SK-N-SH (cell line): ENCODE measurements at regions not wholly inside any gene's neighbourhood (a gene's known extent, or its start where the extent isn't known, plus 50 kb on each side); places are given as distances from the start of the nearest gene placed in this dataset.

Source experiments
- CTCF ChIA-PET: fragments of 300-600, 350-600 bp; formaldehyde crosslinking; extraction: SDS; loops from one replicate; lab custom pipeline; 2021; lab: Yijun Ruan, JAX
- POLR2A ChIA-PET: fragments of 350-600 bp; sonication (Branson Sonifier 250); formaldehyde crosslinking; extraction: SDS; loops from one replicate; lab custom pipeline; 2020; ENCODE audit warnings: antibody characterized with exemption, inconsistent platforms; lab: Yijun Ruan, JAX
- DNase-seq: peaks from one replicate; pipeline ENCODE4 v3.0.0; 2012
- H2AFZ ChIP-seq: fragments of 200-600 bp; sonication (generic); 2 replicates; pipeline ENCODE4 v1.8.1; 2016; ENCODE audit warnings: antibody characterized with exemption, mild to moderate bottlenecking, low read depth
- H3F3A ChIP-seq: fragments of 200-600 bp; sonication (generic); replicated peaks from 2 replicates; pipeline ENCODE3; 2016; ENCODE audit warnings: antibody characterized with exemption, mild to moderate bottlenecking; ENCODE audit not compliant: insufficient read depth
- H3K27ac ChIP-seq, 2 experiments: fragments of 200-500 bp in 1 of 2; fragments of 200-600 bp in 1 of 2; sonication (Bioruptor generic) in 1 of 2; sonication (generic), shearing (Covaris generic) in 1 of 2; 2 replicates each; pipeline versions ENCODE4 v1.5.1 to v1.6.1; 2014 to 2016; ENCODE audit warnings: low read depth in 2 of 2, inconsistent platforms in 1 of 2, low read length in 1 of 2, mild to moderate bottlenecking in 1 of 2, mixed read lengths in 1 of 2
- H3K27me3 ChIP-seq: fragments of 200-600 bp; sonication (generic), shearing (Covaris generic); 2 replicates; pipeline ENCODE4 v1.6.1; 2016; ENCODE audit warnings: mixed run types; ENCODE audit not compliant: insufficient read depth
- H3K36me3 ChIP-seq, 2 experiments: fragments of 200-500 bp in 1 of 2; fragments of 200-600 bp in 1 of 2; sonication (Bioruptor generic) in 1 of 2; sonication (generic) in 1 of 2; replicated peaks in 1 of 2; 2 replicates each; pipeline versions ENCODE3 to v1.5.1; 2014 to 2016; ENCODE audit warnings: low read length in 1 of 2, mild to moderate bottlenecking in 1 of 2; ENCODE audit not compliant: insufficient read depth in 2 of 2, control insufficient read depth in 1 of 2
- H3K4me1 ChIP-seq, 2 experiments: fragments of 200-500 bp in 1 of 2; fragments of 200-600 bp in 1 of 2; sonication (Bioruptor generic) in 1 of 2; sonication (generic), shearing (Covaris generic) in 1 of 2; 2 replicates each; pipeline versions ENCODE4 v1.5.1 to v1.6.1; 2014 to 2016; ENCODE audit warnings: low read depth in 1 of 2, low read length in 1 of 2, mixed run types in 1 of 2; ENCODE audit not compliant: insufficient read depth in 2 of 2, control insufficient read depth in 1 of 2
- H3K4me2 ChIP-seq: fragments of 200-600 bp; sonication (generic), shearing (Covaris generic); 2 replicates; pipeline ENCODE4 v1.6.1; 2017; ENCODE audit warnings: mixed run types
- H3K4me3 ChIP-seq, 2 experiments: fragments of 200-500 bp in 1 of 2; fragments of 200-600 bp in 1 of 2; sonication (Bioruptor generic) in 1 of 2; sonication (generic), shearing (Covaris generic) in 1 of 2; 2 replicates each; pipeline versions ENCODE4 v1.5.1 to v1.8.1; 2014 to 2016; ENCODE audit warnings: low read depth in 2 of 2, inconsistent platforms in 1 of 2, low read length in 1 of 2, mild to moderate bottlenecking in 1 of 2, mixed read lengths in 1 of 2, moderate library complexity in 1 of 2
- H3K79me2 ChIP-seq: fragments of 200-600 bp; sonication (generic); 2 replicates; pipeline ENCODE4 v1.8.1; 2017; ENCODE audit warnings: mild to moderate bottlenecking; ENCODE audit not compliant: insufficient read depth
- H3K9ac ChIP-seq: fragments of 200-600 bp; sonication (generic); 2 replicates; pipeline ENCODE4 v1.6.1; 2017; ENCODE audit warnings: mixed run types
- H3K9me2 ChIP-seq: fragments of 200-600 bp; sonication (generic); 2 replicates; pipeline ENCODE4 v1.6.1; 2017; ENCODE audit warnings: mixed run types
- H3K9me3 ChIP-seq: fragments of 200-600 bp; sonication (generic); 2 replicates; pipeline ENCODE4 v1.6.1; 2017; ENCODE audit warnings: mixed run types, mild to moderate bottlenecking, moderate library complexity
- H4K20me1 ChIP-seq: fragments of 200-600 bp; sonication (generic); 2 replicates; pipeline ENCODE4 v1.6.1; 2017; ENCODE audit warnings: mild to moderate bottlenecking, mixed run types; ENCODE audit not compliant: insufficient read depth
- ELF1 ChIP-seq: IDR thresholded peaks from 2 replicates; pipeline ENCODE4 v1.4.0; 2012
- EP300 ChIP-seq, 2 experiments: IDR thresholded peaks; 2 replicates each; pipeline versions ENCODE4 v1.4.0 to v1.6.1; 2012; ENCODE audit warnings: borderline replicate concordance in 1 of 2, low read depth in 1 of 2, low read length in 1 of 2
- FOXJ3 ChIP-seq: sonication (generic); formaldehyde crosslinking; IDR thresholded peaks from 2 replicates; pipeline ENCODE4 v1.5.1; 2020; ENCODE audit warnings: mild to moderate bottlenecking, missing genetic modification reagents
- FOXM1 ChIP-seq: IDR thresholded peaks from 2 replicates; pipeline ENCODE4 v1.4.0; 2012; ENCODE audit warnings: low read depth, mild to moderate bottlenecking
- GABPA ChIP-seq: IDR thresholded peaks from 2 replicates; pipeline ENCODE4 v1.4.0; 2012; ENCODE audit warnings: low read depth, mild to moderate bottlenecking
- GATA2 ChIP-seq: sonication (generic); formaldehyde crosslinking; IDR thresholded peaks from 2 replicates; pipeline ENCODE4 v1.5.0; 2020; ENCODE audit warnings: mild to moderate bottlenecking, missing genetic modification reagents
- MEF2A ChIP-seq: IDR thresholded peaks from 2 replicates; pipeline ENCODE4 v1.4.0; 2012; ENCODE audit warnings: low read depth, borderline replicate concordance
- NFIC ChIP-seq: IDR thresholded peaks from 2 replicates; pipeline ENCODE4 v1.4.0; 2012; ENCODE audit warnings: borderline replicate concordance
- NRF1 ChIP-seq: IDR thresholded peaks from 2 replicates; pipeline ENCODE4 v1.6.1; 2012; ENCODE audit warnings: low read depth, mild to moderate bottlenecking, low read length
- RAD21 ChIP-seq: IDR thresholded peaks from 2 replicates; pipeline ENCODE4 v1.6.1; 2012; ENCODE audit warnings: mild to moderate bottlenecking, low read length
- RCOR1 ChIP-seq: fragments of 150-350 bp; IDR thresholded peaks from 2 replicates; pipeline ENCODE4 v1.6.1; 2017; ENCODE audit warnings: antibody characterized with exemption, low read length
- RXRA ChIP-seq: IDR thresholded peaks from 2 replicates; pipeline ENCODE4 v1.4.0; 2012; ENCODE audit warnings: low read depth, mild to moderate bottlenecking, borderline replicate concordance
- SIN3A ChIP-seq: IDR thresholded peaks from 2 replicates; pipeline ENCODE4 v1.6.1; 2012; ENCODE audit warnings: low read depth, mild to moderate bottlenecking, low read length, moderate library complexity, borderline replicate concordance
- TEAD4 ChIP-seq: IDR thresholded peaks from 2 replicates; pipeline ENCODE4 v1.4.0; 2012; ENCODE audit warnings: mild to moderate bottlenecking, borderline replicate concordance; ENCODE audit not compliant: insufficient read depth
- YY1 ChIP-seq: IDR thresholded peaks from 2 replicates; pipeline ENCODE4 v1.4.0; 2012; ENCODE audit warnings: low read depth, mild to moderate bottlenecking
- WGBS: methylation state at CpG from one replicate; pipeline ENCODE4 v1.1.6; 2017; ENCODE audit warnings: low lambda C conversion rate; 5-methylcytosine and 5-hydroxymethylcytosine counted together
- TF ChIP-seq, protein P1 (sequence below): IDR thresholded peaks from 2 replicates; pipeline ENCODE4 v1.4.0; 2012; ENCODE audit warnings: low read depth
- TF ChIP-seq, protein P2 (sequence below): fragments of 200-600 bp; sonication (generic); IDR thresholded peaks from 2 replicates; pipeline ENCODE4 v1.6.1; 2017; ENCODE audit warnings: antibody characterized with exemption, mild to moderate bottlenecking, moderate library complexity
- TF ChIP-seq, protein P3 (sequence below): IDR thresholded peaks from 2 replicates; pipeline ENCODE4 v1.6.1; 2012; ENCODE audit warnings: mild to moderate bottlenecking, low read depth, low read length, moderate library complexity
- TF ChIP-seq, protein P4 (sequence below): IDR thresholded peaks from 2 replicates; pipeline ENCODE4; 2012

DNA sequence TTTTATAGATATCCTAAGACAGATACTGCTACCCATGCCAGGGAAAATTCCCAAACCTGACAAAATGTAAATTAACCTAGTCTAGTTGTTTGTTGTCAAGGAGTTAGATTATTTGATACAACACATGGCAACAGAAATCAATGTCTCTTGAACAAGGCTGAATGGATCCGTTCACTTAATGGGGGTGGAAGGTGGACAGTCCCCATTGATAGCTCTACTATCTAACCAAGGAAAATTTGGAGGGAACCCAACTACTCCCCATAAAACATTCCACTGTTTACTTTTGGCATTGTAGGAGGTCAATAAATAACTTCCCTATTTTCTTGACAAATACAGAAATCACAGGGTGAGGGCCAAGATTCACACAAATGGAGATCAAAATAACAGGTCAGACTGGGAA is 117.9 kb upstream of the GRIA4 start:
- ChIA-PET POLR2A (no interaction called here), CTCF (no interaction called here)
- Histone ChIP-seq H3K9me3 (no peaks in the 10 kb centered on the region), H3K4me2 (no peak overlapping the region), H3K79me2 (no peaks in the 10 kb centered on the region), H3K9ac (no peak overlapping the region), H3F3A (no peaks in the 10 kb centered on the region), H3K36me3 (no peaks in the 10 kb centered on the region), H3K27me3 (no peaks in the 10 kb centered on the region), H3K4me1 (no peaks in the 10 kb centered on the region), H3K9me2 (no peaks in the 10 kb centered on the region), H3K27ac (no peak overlapping the region), H3K4me3 (no peak overlapping the region), H2AFZ (no peak overlapping the region), H4K20me1 (no peaks in the 10 kb centered on the region)
- WGBS, result 30% methylated on average over 1 of the region's 1 CpG
- TF ChIP-seq NRF1 (no peak), RXRA (no peak), ELF1 (no peak), FOXM1 (no peak), FOXJ3 (CRISPR knock-in tag) (no peak)
- TF ChIP-seq, protein P1, sequence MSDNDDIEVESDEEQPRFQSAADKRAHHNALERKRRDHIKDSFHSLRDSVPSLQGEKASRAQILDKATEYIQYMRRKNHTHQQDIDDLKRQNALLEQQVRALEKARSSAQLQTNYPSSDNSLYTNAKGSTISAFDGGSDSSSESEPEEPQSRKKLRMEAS, result no peak
- TF ChIP-seq, protein P2, sequence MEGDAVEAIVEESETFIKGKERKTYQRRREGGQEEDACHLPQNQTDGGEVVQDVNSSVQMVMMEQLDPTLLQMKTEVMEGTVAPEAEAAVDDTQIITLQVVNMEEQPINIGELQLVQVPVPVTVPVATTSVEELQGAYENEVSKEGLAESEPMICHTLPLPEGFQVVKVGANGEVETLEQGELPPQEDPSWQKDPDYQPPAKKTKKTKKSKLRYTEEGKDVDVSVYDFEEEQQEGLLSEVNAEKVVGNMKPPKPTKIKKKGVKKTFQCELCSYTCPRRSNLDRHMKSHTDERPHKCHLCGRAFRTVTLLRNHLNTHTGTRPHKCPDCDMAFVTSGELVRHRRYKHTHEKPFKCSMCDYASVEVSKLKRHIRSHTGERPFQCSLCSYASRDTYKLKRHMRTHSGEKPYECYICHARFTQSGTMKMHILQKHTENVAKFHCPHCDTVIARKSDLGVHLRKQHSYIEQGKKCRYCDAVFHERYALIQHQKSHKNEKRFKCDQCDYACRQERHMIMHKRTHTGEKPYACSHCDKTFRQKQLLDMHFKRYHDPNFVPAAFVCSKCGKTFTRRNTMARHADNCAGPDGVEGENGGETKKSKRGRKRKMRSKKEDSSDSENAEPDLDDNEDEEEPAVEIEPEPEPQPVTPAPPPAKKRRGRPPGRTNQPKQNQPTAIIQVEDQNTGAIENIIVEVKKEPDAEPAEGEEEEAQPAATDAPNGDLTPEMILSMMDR, result no peak
- no peak for DNase-seq

DNA sequence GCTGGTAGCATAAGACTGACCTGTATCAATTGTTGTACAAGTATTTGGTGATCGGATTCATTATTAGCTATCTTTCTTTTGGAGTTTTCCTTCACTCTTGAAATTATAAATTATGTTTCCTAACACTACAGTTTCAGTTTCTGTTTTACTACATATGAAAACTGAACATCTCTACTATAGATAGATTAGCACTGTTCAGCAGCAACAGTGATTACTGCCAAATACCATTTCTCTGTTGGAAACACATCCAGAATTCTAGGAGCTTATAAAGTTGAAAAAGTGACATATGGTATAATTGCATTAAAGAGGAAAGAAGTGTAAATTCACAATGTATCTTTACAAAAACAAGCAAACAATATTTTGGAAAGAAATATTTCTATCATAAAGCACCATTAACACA is 118.5 kb upstream of the GRIA4 start:
- no peak for DNase-seq
- no peaks in the 10 kb centered on the region for H3K9me3 ChIP-seq

DNA sequence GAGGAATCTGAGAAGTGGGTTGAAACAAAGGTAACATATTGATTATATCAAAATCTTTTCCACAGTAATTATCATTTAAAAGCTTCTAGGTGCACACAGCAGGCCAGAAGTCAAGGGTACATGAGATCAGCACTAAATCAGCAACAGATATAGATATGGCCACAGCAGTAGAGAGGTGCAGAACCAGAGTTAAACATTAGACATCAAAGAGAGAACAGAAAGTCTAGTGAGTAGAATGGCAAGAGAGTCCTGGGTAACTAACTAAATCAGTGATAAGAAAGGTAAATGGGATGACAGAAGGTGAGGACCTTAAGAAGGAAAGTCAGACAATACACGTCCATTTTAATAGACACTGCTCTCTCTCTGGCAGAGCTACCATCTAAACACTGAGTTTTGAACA is 119.5 kb upstream of the GRIA4 start:
- no peaks in the 10 kb centered on the region for H3F3A ChIP-seq
- ChIA-PET CTCF (no interaction called here), POLR2A (no interaction called here)
- H3K36me3 ChIP-seq, result no peaks in the 10 kb centered on the region
- H3K9me3 ChIP-seq, result no peaks in the 10 kb centered on the region
- no peak for DNase-seq
- no peak overlapping the region for H3K27ac ChIP-seq
- no peak overlapping the region for H2AFZ ChIP-seq
- no peaks in the 10 kb centered on the region for H3K79me2 ChIP-seq
- H3K4me2 ChIP-seq, result no peak overlapping the region
- no peaks in the 10 kb centered on the region for H3K4me1 ChIP-seq
- no peaks in the 10 kb centered on the region for H3K9me2 ChIP-seq
- no peaks in the 10 kb centered on the region for H4K20me1 ChIP-seq
- no peak overlapping the region for H3K4me3 ChIP-seq
- no peaks in the 10 kb centered on the region for H3K27me3 ChIP-seq
- no peak overlapping the region for H3K9ac ChIP-seq
- WGBS, result 36% methylated on average over 1 of the region's 1 CpG
- TF ChIP-seq MEF2A, result no peak
- TF ChIP-seq NFIC, result no peak
- no peak for TF ChIP-seq RAD21
- TF ChIP-seq RCOR1, result no peak
- TF ChIP-seq FOXM1, result no peak
- no peak for TF ChIP-seq GATA2
- TF ChIP-seq, protein P3, sequence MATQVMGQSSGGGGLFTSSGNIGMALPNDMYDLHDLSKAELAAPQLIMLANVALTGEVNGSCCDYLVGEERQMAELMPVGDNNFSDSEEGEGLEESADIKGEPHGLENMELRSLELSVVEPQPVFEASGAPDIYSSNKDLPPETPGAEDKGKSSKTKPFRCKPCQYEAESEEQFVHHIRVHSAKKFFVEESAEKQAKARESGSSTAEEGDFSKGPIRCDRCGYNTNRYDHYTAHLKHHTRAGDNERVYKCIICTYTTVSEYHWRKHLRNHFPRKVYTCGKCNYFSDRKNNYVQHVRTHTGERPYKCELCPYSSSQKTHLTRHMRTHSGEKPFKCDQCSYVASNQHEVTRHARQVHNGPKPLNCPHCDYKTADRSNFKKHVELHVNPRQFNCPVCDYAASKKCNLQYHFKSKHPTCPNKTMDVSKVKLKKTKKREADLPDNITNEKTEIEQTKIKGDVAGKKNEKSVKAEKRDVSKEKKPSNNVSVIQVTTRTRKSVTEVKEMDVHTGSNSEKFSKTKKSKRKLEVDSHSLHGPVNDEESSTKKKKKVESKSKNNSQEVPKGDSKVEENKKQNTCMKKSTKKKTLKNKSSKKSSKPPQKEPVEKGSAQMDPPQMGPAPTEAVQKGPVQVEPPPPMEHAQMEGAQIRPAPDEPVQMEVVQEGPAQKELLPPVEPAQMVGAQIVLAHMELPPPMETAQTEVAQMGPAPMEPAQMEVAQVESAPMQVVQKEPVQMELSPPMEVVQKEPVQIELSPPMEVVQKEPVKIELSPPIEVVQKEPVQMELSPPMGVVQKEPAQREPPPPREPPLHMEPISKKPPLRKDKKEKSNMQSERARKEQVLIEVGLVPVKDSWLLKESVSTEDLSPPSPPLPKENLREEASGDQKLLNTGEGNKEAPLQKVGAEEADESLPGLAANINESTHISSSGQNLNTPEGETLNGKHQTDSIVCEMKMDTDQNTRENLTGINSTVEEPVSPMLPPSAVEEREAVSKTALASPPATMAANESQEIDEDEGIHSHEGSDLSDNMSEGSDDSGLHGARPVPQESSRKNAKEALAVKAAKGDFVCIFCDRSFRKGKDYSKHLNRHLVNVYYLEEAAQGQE, result no peak
- TF ChIP-seq, protein P4, sequence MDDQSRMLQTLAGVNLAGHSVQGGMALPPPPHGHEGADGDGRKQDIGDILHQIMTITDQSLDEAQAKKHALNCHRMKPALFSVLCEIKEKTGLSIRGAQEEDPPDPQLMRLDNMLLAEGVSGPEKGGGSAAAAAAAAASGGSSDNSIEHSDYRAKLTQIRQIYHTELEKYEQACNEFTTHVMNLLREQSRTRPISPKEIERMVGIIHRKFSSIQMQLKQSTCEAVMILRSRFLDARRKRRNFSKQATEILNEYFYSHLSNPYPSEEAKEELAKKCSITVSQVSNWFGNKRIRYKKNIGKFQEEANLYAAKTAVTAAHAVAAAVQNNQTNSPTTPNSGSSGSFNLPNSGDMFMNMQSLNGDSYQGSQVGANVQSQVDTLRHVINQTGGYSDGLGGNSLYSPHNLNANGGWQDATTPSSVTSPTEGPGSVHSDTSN, result no peak
- TF ChIP-seq EP300 (IDR thresholded peaks at IDR 0.05; ENCODE audit: borderline replicate concordance in 1 of 2, low read depth in 1 of 2, low read length in 1 of 2), result no peak
- no peak for TF ChIP-seq TEAD4
- TF ChIP-seq SIN3A, result no peak
- no peak for TF ChIP-seq YY1

More for the DNA sequence above, 118.5 kb upstream of the GRIA4 start:
- POLR2A ChIA-PET, result no interaction called here
- Histone ChIP-seq H4K20me1 (no peaks in the 10 kb centered on the region), H3K27me3 (no peaks in the 10 kb centered on the region), H3K9me2 (no peaks in the 10 kb centered on the region), H3K4me1 (no peaks in the 10 kb centered on the region), H3F3A (no peaks in the 10 kb centered on the region), H3K4me2 (no peak overlapping the region), H3K9ac (no peak overlapping the region), H3K79me2 (no peaks in the 10 kb centered on the region), H3K27ac (no peak overlapping the region), H2AFZ (no peak overlapping the region), H3K4me3 (no peak overlapping the region), H3K36me3 (no peaks in the 10 kb centered on the region)
- TF ChIP-seq GABPA (no peak), FOXM1 (no peak)
- CTCF ChIA-PET, result no interaction called here
- 68% methylated on average over 1 of the region's 1 CpG for WGBS
